ENCODE measurements at regions not wholly inside any gene's neighbourhood (a gene's known extent, or its start where the extent isn't known, plus 50 kb on each side); places are given as distances from the start of the nearest gene placed in this dataset.

DNA sequence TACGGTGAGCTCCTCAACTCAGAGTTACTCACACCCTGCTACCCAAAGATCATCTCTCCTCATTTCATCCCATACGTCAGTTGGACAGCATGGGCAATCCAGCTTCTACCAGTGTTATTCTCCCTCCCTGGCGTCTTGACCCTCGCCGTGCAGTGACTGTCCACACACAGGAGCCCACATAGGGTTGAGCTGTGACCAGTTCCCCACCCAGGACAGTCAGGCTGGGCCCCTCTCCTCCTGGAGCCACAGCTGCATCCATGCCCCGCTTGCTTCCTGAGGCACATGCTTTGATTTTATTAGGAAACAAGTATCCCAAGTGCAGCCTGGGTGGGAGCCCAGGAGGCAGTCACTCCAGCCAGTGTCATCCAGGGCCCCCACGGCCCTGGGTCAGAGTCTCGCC lies 140.3 kb upstream of the SFSWAP start:
- no peak overlapping the region for H3K4me3 ChIP-seq

DNA sequence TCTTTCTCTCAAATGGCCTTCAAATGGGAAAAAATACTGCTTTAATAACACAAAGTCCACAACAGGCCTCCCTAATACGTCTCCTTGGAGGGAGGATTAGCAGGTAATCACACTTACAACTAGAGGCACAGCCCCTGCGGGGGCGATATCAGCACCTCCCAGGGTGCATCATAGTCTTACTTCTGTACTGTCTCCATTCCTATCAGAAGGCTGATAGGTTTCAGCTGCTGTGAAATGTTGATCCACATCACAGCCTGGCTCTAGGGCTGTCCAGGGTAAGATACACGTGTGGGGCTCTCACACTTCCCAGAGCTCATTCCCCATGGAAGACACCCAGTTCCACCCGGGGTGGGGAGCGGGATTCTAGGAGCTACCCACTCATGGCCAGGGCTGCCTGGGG lies 139.1 kb upstream of the SFSWAP start:
- peaks cover 11% of the 10 kb centered on the region for H3K27me3 Mint-ChIP-seq (ENCODE audit: insufficient read depth, low read depth)
- Histone ChIP-seq H3K27me3 (no peaks in the 10 kb centered on the region), H3K4me1 (peaks cover 11% of the 10 kb centered on the region), H4K20me1 (ENCODE audit: low read depth) (no peaks in the 10 kb centered on the region), H3K79me2 (ENCODE audit: low read depth) (no peaks in the 10 kb centered on the region), H3K36me3 (no peaks in the 10 kb centered on the region), H3K9ac (no peak overlapping the region), H3K4me2 (no peak overlapping the region), H3K4me3 (no peak overlapping the region), H3F3A (ENCODE audit: low read depth) (no peaks in the 10 kb centered on the region), H3K9me3 (ENCODE audit: low read depth) (no peaks in the 10 kb centered on the region), H2AFZ (replicated peaks) (no peak overlapping the region), H3K27ac (no peak overlapping the region)
- no peaks in the 10 kb centered on the region for H3K9me3 Mint-ChIP-seq
- no peaks in the 10 kb centered on the region for H3K36me3 Mint-ChIP-seq
- no peak overlapping the region for H3K4me3 Mint-ChIP-seq
- peaks cover 26% of the 10 kb centered on the region for H3K4me1 Mint-ChIP-seq
- no peak overlapping the region for H3K27ac Mint-ChIP-seq
- TF ChIP-seq EZH2phosphoT487 (IDR thresholded peaks at IDR 0.05) (no peak), EZH2 (IDR thresholded peaks at IDR 0.05) (no peak)
- TF ChIP-seq, protein P1, sequence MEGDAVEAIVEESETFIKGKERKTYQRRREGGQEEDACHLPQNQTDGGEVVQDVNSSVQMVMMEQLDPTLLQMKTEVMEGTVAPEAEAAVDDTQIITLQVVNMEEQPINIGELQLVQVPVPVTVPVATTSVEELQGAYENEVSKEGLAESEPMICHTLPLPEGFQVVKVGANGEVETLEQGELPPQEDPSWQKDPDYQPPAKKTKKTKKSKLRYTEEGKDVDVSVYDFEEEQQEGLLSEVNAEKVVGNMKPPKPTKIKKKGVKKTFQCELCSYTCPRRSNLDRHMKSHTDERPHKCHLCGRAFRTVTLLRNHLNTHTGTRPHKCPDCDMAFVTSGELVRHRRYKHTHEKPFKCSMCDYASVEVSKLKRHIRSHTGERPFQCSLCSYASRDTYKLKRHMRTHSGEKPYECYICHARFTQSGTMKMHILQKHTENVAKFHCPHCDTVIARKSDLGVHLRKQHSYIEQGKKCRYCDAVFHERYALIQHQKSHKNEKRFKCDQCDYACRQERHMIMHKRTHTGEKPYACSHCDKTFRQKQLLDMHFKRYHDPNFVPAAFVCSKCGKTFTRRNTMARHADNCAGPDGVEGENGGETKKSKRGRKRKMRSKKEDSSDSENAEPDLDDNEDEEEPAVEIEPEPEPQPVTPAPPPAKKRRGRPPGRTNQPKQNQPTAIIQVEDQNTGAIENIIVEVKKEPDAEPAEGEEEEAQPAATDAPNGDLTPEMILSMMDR (IDR thresholded peaks at IDR 0.05), result no peak
- DNase-seq (ENCODE audit: low spot score), result no peak

More for the DNA sequence above, 140.3 kb upstream of the SFSWAP start:
- H3K4me3 Mint-ChIP-seq, result no peak overlapping the region
- no peaks in the 10 kb centered on the region for H3K9me3 ChIP-seq (ENCODE audit: low read depth)
- peaks cover 4% of the 10 kb centered on the region for H3K27me3 Mint-ChIP-seq (ENCODE audit: insufficient read depth, low read depth)
- H3K79me2 ChIP-seq (ENCODE audit: low read depth), result no peaks in the 10 kb centered on the region
- no peak for DNase-seq (ENCODE audit: low spot score)
- no peaks in the 10 kb centered on the region for H3F3A ChIP-seq (ENCODE audit: low read depth)
- H4K20me1 ChIP-seq (ENCODE audit: low read depth), result no peaks in the 10 kb centered on the region
- H3K4me2 ChIP-seq, result no peak overlapping the region
- no peak for TF ChIP-seq EZH2phosphoT487 (IDR thresholded peaks at IDR 0.05)
- TF ChIP-seq, protein P1 (IDR thresholded peaks at IDR 0.05), result no peak
- no peak for TF ChIP-seq EZH2 (IDR thresholded peaks at IDR 0.05)
- H2AFZ ChIP-seq (replicated peaks), result no peak overlapping the region
- H3K27me3 ChIP-seq, result no peaks in the 10 kb centered on the region
- H3K27ac ChIP-seq, result no peak overlapping the region
- H3K4me1 Mint-ChIP-seq, result peaks cover 38% of the 10 kb centered on the region
- peaks cover 18% of the 10 kb centered on the region for H3K4me1 ChIP-seq
- H3K36me3 Mint-ChIP-seq, result no peaks in the 10 kb centered on the region
- no peaks in the 10 kb centered on the region for H3K9me3 Mint-ChIP-seq
- H3K27ac Mint-ChIP-seq, result no peak overlapping the region
- no peaks in the 10 kb centered on the region for H3K36me3 ChIP-seq
- no peak overlapping the region for H3K9ac ChIP-seq

DNA sequence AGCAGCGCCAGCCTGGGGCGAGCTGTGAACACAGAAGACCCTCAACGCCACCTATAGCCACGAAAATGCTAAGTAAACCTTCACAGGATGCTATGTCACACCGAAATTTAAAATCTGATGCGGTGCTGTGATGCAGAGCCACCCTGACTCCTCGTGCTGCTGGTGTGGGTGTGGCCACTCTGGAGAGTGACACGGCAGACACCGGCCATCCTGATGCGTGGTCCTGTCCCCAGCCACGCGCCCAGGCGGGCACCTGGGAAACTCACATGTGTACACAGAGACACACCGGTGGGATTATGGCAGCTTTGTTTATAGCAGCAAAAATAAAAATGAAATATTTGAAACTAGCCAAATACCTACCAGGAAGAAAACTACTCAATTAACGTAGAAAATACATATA lies 138.3 kb upstream of the SFSWAP start:
- Histone ChIP-seq H3K36me3 (no peaks in the 10 kb centered on the region), H3K27me3 (no peaks in the 10 kb centered on the region), H3K4me2 (no peak overlapping the region), H3K9me3 (ENCODE audit: low read depth) (no peaks in the 10 kb centered on the region), H3K4me1 (peaks cover 9% of the 10 kb centered on the region), H3K79me2 (ENCODE audit: low read depth) (no peaks in the 10 kb centered on the region), H2AFZ (replicated peaks) (no peak overlapping the region), H4K20me1 (ENCODE audit: low read depth) (no peaks in the 10 kb centered on the region), H3K4me3 (no peak overlapping the region), H3F3A (ENCODE audit: low read depth) (no peaks in the 10 kb centered on the region), H3K9ac (no peak overlapping the region), H3K27ac (no peak overlapping the region)
- no peak overlapping the region for H3K4me3 Mint-ChIP-seq
- peaks cover 22% of the 10 kb centered on the region for H3K4me1 Mint-ChIP-seq
- TF ChIP-seq, protein P1 (IDR thresholded peaks at IDR 0.05), result no peak
- no peak for TF ChIP-seq EZH2 (IDR thresholded peaks at IDR 0.05)
- no peak for TF ChIP-seq EZH2phosphoT487 (IDR thresholded peaks at IDR 0.05)
- H3K27me3 Mint-ChIP-seq (ENCODE audit: insufficient read depth, low read depth), result peaks cover 11% of the 10 kb centered on the region
- no peaks in the 10 kb centered on the region for H3K9me3 Mint-ChIP-seq
- no peak overlapping the region for H3K27ac Mint-ChIP-seq
- no peak for DNase-seq (ENCODE audit: low spot score)
- no peaks in the 10 kb centered on the region for H3K36me3 Mint-ChIP-seq
